ENCODE measurements at regions not wholly inside any gene's neighbourhood (a gene's known extent, or its start where the extent isn't known, plus 50 kb on each side); places are given as distances from the start of the nearest gene placed in this dataset.
A peak's percentile ranks its signal among the peaks of the same experiment; 100 is the strongest.

DNA sequence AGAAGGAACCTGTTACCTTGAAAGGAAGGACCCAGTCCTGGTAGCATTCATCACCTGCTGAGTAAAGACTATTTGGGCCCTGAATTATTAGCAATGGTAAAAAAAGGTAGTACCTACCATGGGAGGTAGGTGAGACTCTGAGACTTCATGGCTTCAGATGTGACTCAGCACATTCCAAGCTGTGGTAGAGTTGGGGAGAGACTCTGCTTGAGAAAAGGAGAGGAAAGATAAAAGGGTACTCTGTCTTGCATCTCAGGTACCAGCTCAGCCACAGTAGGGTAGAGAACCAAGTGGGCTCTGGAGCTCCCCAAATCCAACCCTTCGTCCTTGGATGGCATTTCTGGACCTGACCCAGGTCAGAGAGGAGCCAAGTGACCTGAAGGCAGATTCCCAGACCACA is 430.4 kb downstream of the TBL1XR1 start:
- CTCF ChIA-PET (ENCODE audit: low intra/inter-chr PET ratio) = no interaction called here

More for the DNA sequence above, 430.4 kb downstream of the TBL1XR1 start:
- Histone ChIP-seq H3K9me3 (replicated peaks; ENCODE audit: control insufficient read depth, insufficient read depth, low read depth, low read length) (no peaks in the 10 kb centered on the region), H2AFZ (ENCODE audit: low read depth, low read length) (no peak overlapping the region), H3K36me3 (ENCODE audit: control insufficient read depth, insufficient read depth, low read length) (no peaks in the 10 kb centered on the region), H3K27ac (ENCODE audit: extremely low read depth, low read depth, low read length) (no peak overlapping the region), H3K9me1 (ENCODE audit: control insufficient read depth, insufficient read depth, low read length) (no peaks in the 10 kb centered on the region), H3K4me3 (no peak overlapping the region), H3K4me1 (replicated peaks in 1 of 2; ENCODE audit: control insufficient read depth in 2 of 2, insufficient read depth in 2 of 2, low read length in 2 of 2) (no peaks in the 10 kb centered on the region), H3K9ac (ENCODE audit: insufficient read depth in 1 of 2, low read depth in 2 of 2, low read length in 2 of 2) (no peak overlapping the region), H3K79me2 (ENCODE audit: control insufficient read depth, insufficient read depth, low read length) (no peaks in the 10 kb centered on the region), H3K4me2 (ENCODE audit: insufficient read depth, low read length) (no peak overlapping the region), H4K20me1 (replicated peaks; ENCODE audit: control insufficient read depth, insufficient read depth, low read length) (no peaks in the 10 kb centered on the region), H3K27me3 (ENCODE audit: control insufficient read depth in 2 of 2, insufficient read depth in 2 of 2, low read length in 2 of 2) (no peaks in the 10 kb centered on the region)
- in situ Hi-C loops (cut with MboI) = no loop called here
- no peak for ATAC-seq
- POLR2A ChIA-PET = interaction anchor here (0.6 to 0.7 kb wide), 2 partner anchors 25 to 181 kb away, joined by 3 read pairs; no protein-coding TSS in a partner anchor
- TF ChIP-seq, protein P1, sequence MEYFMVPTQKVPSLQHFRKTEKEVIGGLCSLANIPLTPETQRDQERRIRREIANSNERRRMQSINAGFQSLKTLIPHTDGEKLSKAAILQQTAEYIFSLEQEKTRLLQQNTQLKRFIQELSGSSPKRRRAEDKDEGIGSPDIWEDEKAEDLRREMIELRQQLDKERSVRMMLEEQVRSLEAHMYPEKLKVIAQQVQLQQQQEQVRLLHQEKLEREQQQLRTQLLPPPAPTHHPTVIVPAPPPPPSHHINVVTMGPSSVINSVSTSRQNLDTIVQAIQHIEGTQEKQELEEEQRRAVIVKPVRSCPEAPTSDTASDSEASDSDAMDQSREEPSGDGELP (CRISPR knock-in tag; IDR thresholded peaks at IDR 0.05; ENCODE audit: borderline replicate concordance) = no peak
- TF ChIP-seq ZNF316 (IDR thresholded peaks at IDR 0.05) = 0 out of 2 replicates have a peak, but pooled peaks have one; percentile 9
- peak; percentile 30; the same call in 1 of the 2 replicates for TF ChIP-seq C11orf30 (IDR thresholded peaks at IDR 0.05; ENCODE audit: low read depth)
- TF ChIP-seq, protein P2, sequence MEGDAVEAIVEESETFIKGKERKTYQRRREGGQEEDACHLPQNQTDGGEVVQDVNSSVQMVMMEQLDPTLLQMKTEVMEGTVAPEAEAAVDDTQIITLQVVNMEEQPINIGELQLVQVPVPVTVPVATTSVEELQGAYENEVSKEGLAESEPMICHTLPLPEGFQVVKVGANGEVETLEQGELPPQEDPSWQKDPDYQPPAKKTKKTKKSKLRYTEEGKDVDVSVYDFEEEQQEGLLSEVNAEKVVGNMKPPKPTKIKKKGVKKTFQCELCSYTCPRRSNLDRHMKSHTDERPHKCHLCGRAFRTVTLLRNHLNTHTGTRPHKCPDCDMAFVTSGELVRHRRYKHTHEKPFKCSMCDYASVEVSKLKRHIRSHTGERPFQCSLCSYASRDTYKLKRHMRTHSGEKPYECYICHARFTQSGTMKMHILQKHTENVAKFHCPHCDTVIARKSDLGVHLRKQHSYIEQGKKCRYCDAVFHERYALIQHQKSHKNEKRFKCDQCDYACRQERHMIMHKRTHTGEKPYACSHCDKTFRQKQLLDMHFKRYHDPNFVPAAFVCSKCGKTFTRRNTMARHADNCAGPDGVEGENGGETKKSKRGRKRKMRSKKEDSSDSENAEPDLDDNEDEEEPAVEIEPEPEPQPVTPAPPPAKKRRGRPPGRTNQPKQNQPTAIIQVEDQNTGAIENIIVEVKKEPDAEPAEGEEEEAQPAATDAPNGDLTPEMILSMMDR (IDR thresholded peaks at IDR 0.05 in 2 of 3, conservative IDR thresholded peaks at IDR 0.05 in 1 of 3; ENCODE audit: insufficient read depth in 2 of 3, low read depth in 1 of 3, low read length in 3 of 3) = no peak
- TF ChIP-seq, protein P3, sequence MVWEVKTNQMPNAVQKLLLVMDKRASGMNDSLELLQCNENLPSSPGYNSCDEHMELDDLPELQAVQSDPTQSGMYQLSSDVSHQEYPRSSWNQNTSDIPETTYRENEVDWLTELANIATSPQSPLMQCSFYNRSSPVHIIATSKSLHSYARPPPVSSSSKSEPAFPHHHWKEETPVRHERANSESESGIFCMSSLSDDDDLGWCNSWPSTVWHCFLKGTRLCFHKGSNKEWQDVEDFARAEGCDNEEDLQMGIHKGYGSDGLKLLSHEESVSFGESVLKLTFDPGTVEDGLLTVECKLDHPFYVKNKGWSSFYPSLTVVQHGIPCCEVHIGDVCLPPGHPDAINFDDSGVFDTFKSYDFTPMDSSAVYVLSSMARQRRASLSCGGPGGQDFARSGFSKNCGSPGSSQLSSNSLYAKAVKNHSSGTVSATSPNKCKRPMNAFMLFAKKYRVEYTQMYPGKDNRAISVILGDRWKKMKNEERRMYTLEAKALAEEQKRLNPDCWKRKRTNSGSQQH (CRISPR knock-in tag; IDR thresholded peaks at IDR 0.05) = no peak
- no peak for TF ChIP-seq ZNF165 (CRISPR knock-in tag; IDR thresholded peaks at IDR 0.05; ENCODE audit: borderline replicate concordance)
- TF ChIP-seq TFE3 (CRISPR knock-in tag; IDR thresholded peaks at IDR 0.05) = no peak
- TF ChIP-seq NFE2 (IDR thresholded peaks at IDR 0.05; ENCODE audit: low read depth) = peak; percentile 50
- BruUV-seq (replicated peaks) = no TSS peak
- intact Hi-C loops (cut with micrococcal nuclease) = no loop called here
- FAIRE-seq = no peak
- 0% methylated on average over 1 of the region's 1 CpG for WGBS (ENCODE audit: insufficient coverage, low coverage, missing lambda C conversion rate)
- no peak for DNase-seq (ENCODE audit: extremely low read depth in 1 of 4, low spot score in 3 of 4)

Measured in K562 (cell line).